IPS DF 6.9 (cell line): ENCODE measurements at regions not wholly inside any gene's neighbourhood (a gene's known extent, or its start where the extent isn't known, plus 50 kb on each side); places are given as distances from the start of the nearest gene placed in this dataset.

Experiments used
- DNase-seq: peaks from one replicate; pipeline ENCODE4 v3.0.0-alpha.2; 2013; ENCODE audit warnings: low read depth, low spot score
- H3K27ac ChIP-seq: one replicate; pipeline ENCODE4 v1.5.1; 2013; ENCODE audit warnings: low read length, control low read depth
- H3K27me3 ChIP-seq: 2 replicates; pipeline ENCODE4 v1.6.1; 2013; ENCODE audit warnings: mild to moderate bottlenecking, low read length; ENCODE audit not compliant: control insufficient read depth, insufficient read depth
- H3K36me3 ChIP-seq: 2 replicates; pipeline ENCODE4 v1.6.1; 2013; ENCODE audit warnings: low read length; ENCODE audit not compliant: control insufficient read depth, insufficient read depth
- H3K4me1 ChIP-seq: 2 replicates; pipeline ENCODE4 v1.6.1; 2013; ENCODE audit warnings: low read length; ENCODE audit not compliant: control insufficient read depth, insufficient read depth
- H3K4me3 ChIP-seq: 2 replicates; pipeline ENCODE4 v1.5.1; 2013; ENCODE audit warnings: mild to moderate bottlenecking, low read length
- H3K9me3 ChIP-seq: 2 replicates; pipeline ENCODE4 v1.6.1; 2013; ENCODE audit warnings: low read length, inconsistent platforms; ENCODE audit not compliant: control insufficient read depth, insufficient read depth
- WGBS: extraction: QIAGEN DNeasy Blood & Tissue Kit; methylation state at CpG from one replicate; pipeline ENCODE4 v1.1.7; 2013; ENCODE audit warnings: mixed read lengths, missing lambda C conversion rate; ENCODE audit not compliant: insufficient read length, insufficient coverage; 5-methylcytosine and 5-hydroxymethylcytosine counted together

DNA sequence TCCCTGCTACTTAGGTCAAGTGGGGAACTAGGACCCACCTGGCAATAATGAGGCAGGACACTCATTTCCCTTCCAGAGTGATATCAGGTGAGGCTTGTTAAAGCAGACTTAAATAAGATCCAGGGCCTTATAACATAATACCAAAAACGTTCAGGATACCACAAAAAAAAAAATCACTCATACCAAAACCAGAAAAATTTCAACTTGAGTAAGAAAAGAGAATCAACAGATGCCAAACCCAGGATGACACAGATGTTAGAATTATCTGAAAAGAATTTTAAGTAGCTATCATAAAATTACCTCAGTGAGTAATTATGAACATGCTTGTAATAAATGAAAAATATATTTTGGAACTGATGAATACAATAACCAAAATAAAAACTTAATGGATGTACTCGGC lies 255.6 kb upstream of the OSR1 start:
- H3K27ac ChIP-seq, result no peak overlapping the region

DNA sequence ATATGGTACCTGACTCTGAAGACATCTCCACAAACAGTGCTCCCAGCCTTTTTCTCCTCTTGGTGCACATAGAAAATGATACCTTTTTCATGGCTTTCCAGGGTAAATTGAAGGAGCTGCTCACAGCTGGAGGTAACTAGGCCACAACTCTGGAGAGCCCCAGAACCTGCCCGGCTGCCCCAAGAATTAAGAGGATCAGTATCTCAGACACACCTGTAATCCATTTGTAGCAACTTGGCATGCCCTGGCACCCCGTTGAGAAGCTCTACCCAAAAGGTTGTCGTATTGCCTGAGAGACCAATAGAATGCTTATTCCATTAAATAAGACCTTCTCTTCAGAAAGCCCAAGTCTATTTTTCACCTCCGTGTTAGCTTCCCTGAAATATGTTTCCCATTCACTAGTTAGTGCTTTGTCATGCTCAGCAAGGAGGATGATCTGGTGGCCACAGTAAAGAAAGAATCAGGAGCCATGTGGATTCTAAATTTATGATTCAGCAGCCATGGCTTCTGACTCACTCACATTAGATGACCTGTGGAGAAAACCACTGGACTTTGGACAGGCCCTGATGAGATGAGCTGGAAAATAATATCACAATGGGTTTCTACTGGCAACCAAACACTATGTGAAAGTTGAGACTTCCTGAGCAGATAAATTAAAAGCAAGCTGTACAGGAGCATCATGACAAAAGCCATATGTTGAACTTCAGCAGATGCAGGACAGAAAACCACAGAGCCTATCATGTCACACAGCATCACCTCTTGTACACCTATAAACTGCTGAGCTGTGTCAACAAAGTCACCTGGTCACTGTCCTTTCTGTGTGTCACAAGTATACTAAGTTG lies 253.3 kb upstream of the OSR1 start:
- no peaks in the 10 kb centered on the region for H3K27me3 ChIP-seq
- DNase-seq, result no peak
- no peaks in the 10 kb centered on the region for H3K36me3 ChIP-seq
- H3K27ac ChIP-seq, result no peak overlapping the region
- H3K4me1 ChIP-seq, result no peaks in the 10 kb centered on the region
- no CpG with 5 or more reads among the region's 4 CpGs for WGBS
- no peaks in the 10 kb centered on the region for H3K9me3 ChIP-seq
- H3K4me3 ChIP-seq, result no peak overlapping the region

More for the DNA sequence above, 255.6 kb upstream of the OSR1 start:
- Histone ChIP-seq H3K4me3 (no peak overlapping the region), H3K36me3 (no peaks in the 10 kb centered on the region), H3K27me3 (no peaks in the 10 kb centered on the region), H3K9me3 (no peaks in the 10 kb centered on the region), H3K4me1 (0 out of 2 replicates have a peak, but pooled peaks cover 2% of the 10 kb centered on the region)
- DNase-seq, result no peak
- no CpG with 5 or more reads among the region's 2 CpGs for WGBS

DNA sequence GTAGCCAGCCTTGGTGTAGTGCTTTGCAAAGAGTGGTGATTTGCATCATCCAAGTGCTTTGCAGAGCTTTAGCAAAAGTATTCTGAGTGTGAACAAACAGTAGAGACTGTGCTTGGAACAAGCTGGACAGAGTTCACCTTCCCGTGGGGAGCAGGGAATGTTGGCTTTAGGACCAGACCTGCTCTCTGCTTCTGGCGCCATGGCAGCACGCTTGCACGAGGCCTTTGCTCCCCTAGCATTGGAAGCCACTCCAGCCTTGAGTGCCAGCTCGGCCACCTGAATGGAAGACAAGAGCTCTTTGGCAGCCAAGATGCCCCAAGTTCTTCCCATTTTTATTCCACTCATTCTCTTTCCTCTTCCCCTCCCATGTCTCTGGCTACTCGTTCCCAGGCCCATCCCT lies 250.8 kb upstream of the OSR1 start:
- DNase-seq, result no peak
- no peaks in the 10 kb centered on the region for H3K9me3 ChIP-seq
- H3K4me3 ChIP-seq, result no peak overlapping the region
- H3K36me3 ChIP-seq, result no peaks in the 10 kb centered on the region
- no peaks in the 10 kb centered on the region for H3K27me3 ChIP-seq
- H3K4me1 ChIP-seq, result no peaks in the 10 kb centered on the region
- WGBS, result no CpG with 5 or more reads among the region's 6 CpGs
- no peak overlapping the region for H3K27ac ChIP-seq

DNA sequence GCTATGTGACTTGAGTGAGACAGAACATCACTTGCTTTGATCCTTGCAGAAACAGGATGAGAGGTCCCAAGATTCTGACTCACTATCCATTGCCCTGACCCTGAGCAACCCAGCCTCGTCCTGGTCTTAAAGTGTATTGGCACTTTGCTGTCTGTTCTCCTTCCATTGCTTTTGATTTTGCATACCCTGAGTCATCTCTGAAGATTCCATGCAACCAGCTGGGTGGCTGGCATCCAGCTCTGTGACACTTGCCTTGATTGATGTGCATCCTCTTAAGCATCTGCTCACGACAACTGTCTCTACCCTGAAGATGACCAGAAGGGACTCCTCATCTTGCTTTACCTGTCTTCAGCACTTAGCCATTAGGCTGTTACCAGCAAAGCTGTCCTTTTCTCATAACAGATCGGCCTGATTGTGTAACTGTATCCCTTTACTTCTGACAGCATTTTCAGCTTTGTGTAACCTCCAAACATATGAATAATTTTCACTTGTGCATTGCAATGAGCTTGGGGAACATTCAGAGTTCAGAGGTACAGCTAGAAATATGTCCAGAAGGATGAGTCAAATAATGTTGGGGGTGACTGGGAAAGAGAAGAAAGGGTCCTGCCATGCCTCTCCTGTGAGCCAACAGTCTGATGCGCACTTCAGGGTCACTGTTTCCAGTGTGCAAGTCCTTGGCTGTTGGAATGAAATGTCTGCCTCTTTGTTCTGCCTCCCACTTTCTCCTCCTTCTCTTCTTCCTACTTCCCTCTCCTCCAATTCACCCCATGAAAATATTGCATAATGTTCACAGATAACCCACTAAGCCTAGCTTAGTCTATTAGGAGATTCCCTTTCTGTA lies 249.7 kb upstream of the OSR1 start:
- Histone ChIP-seq H3K27ac (no peak overlapping the region), H3K9me3 (no peaks in the 10 kb centered on the region), H3K27me3 (no peaks in the 10 kb centered on the region), H3K36me3 (no peaks in the 10 kb centered on the region), H3K4me1 (no peaks in the 10 kb centered on the region), H3K4me3 (no peak overlapping the region)
- no CpG with 5 or more reads among the region's 4 CpGs for WGBS
- DNase-seq, result no peak

DNA sequence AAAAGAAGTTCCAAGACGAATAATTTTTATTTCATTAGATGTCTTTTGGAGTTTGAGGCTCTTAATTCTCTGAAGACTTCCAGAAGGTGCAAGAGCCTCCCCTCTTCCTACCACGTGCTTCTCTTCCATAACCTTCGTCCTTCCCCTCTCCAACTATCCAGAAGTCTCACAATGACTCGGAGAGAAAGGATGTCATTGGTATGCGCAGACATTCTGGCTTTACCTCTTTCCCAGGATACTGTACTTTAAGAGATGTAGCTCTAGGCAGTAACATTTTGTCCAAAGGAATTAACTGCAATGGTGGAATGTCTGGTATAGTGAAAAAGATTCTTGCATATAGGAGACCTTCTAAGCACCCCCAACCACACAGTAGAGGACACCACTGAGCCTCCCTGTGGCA lies 249.0 kb upstream of the OSR1 start:
- Histone ChIP-seq H3K27ac (no peak overlapping the region), H3K4me1 (no peaks in the 10 kb centered on the region), H3K9me3 (no peaks in the 10 kb centered on the region), H3K36me3 (no peaks in the 10 kb centered on the region), H3K27me3 (no peaks in the 10 kb centered on the region), H3K4me3 (no peak overlapping the region)
- no peak for DNase-seq
- no CpG with 5 or more reads among the region's 5 CpGs for WGBS

DNA sequence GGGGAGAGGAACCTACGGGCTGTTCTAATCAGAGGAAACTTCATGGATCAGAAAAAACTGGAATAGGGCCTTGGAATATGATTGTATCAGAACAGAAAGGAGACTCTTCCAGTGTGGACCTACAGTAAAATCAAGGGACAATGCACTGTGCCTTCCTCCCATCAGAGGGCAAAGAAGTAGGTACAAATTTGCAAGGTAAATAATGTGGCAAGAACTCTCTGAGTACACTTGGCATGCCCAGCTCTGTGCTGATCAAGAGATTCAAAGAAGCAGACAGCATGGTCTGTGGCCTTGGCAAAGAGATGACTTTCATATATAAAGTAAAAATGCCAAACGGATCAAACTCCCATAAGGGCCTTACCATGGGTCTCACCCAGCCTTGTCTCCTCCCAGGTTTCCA lies 242.6 kb upstream of the OSR1 start:
- Histone ChIP-seq H3K36me3 (no peaks in the 10 kb centered on the region), H3K27ac (no peak overlapping the region), H3K4me3 (no peak overlapping the region), H3K4me1 (no peaks in the 10 kb centered on the region), H3K27me3 (no peaks in the 10 kb centered on the region), H3K9me3 (no peaks in the 10 kb centered on the region)
- no peak for DNase-seq
- no CpG with 5 or more reads among the region's 2 CpGs for WGBS

DNA sequence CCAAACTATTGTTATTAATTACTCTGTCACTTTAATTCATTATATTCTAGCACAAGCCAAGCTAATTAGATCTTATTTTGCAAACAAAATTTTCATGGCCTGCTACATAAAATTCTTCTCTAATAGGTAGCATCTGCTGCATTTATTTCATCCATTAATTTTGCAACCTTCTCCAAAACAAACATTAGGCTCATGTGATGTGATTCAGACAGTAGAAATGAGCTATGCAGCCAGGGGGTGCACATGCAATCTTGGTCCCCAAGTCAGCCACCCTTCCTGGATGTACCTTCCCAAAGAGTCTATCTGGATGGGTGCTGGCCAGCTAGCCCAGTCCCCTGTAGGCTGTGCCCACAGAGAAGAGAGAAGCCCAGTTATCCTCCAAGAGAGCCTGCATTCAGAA lies 242.1 kb upstream of the OSR1 start:
- Histone ChIP-seq H3K27me3 (no peaks in the 10 kb centered on the region), H3K4me1 (no peaks in the 10 kb centered on the region), H3K27ac (no peak overlapping the region), H3K36me3 (no peaks in the 10 kb centered on the region), H3K9me3 (no peaks in the 10 kb centered on the region), H3K4me3 (no peak overlapping the region)
- DNase-seq, result no peak

DNA sequence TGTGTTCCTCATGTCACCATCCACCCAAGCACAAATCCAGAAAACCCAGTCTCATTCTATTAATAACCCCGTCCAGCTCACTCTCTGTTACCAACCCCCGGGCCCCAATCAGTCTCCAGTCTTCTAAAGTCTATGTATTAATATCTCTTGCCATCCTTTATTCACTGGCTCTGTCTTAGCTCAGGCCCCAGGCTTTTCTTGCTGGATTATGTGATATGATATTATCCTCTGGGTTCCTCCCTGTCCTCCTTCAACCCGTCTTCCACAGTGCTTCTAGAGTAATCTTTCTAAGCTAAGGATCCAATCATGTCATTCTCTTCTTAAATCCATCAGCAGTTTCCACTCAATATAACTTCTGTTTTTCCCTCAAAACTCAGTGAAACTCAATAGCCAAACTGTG lies 240.5 kb upstream of the OSR1 start:
- Histone ChIP-seq H3K27me3 (no peaks in the 10 kb centered on the region), H3K4me1 (no peaks in the 10 kb centered on the region), H3K27ac (no peak overlapping the region), H3K4me3 (no peak overlapping the region), H3K36me3 (no peaks in the 10 kb centered on the region), H3K9me3 (no peaks in the 10 kb centered on the region)
- no CpG with 5 or more reads among the region's 3 CpGs for WGBS
- DNase-seq, result no peak

DNA sequence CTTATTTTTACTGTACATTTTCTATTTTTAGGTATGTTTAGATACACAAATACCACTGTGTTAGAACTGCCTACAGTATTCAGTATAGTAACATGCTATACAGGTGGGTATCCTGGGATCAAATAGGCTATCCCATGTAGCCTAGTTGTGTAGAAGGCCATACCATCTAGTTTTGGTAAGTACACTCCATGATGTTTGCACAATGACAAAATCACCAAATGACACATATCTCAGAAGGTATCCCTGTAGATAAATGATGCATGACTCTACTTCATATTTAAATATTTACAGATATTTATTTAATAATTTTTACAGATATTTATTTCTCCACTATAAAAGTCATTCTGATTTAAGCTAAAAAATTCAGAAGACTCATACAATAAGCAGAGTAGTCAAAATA lies 233.8 kb upstream of the OSR1 start:
- Histone ChIP-seq H3K27ac (no peak overlapping the region), H3K27me3 (no peaks in the 10 kb centered on the region), H3K36me3 (no peaks in the 10 kb centered on the region), H3K4me1 (no peaks in the 10 kb centered on the region), H3K9me3 (no peaks in the 10 kb centered on the region), H3K4me3 (no peak overlapping the region)
- DNase-seq, result no peak

DNA sequence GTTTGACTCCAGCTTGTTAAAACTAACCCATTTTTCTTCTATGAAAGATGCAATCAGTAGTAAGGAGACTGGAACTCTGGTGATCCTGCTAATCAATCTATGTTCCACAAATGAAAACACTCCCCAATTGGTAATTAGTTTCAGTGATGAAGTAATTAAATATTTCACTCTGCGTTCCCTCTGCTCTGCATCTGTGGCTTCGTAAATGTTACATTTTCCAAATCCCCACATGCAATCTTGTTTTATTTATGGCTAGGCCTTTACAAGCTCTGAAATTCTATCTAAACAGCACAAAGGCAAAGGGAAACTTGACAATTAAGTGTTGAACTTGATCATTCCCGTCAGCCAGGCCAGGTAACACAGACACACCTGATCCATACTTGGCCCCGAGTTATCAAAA lies 231.4 kb upstream of the OSR1 start:
- Histone ChIP-seq H3K27ac (no peak overlapping the region), H3K4me1 (no peaks in the 10 kb centered on the region), H3K9me3 (no peaks in the 10 kb centered on the region), H3K27me3 (no peaks in the 10 kb centered on the region), H3K36me3 (no peaks in the 10 kb centered on the region), H3K4me3 (no peak overlapping the region)
- no peak for DNase-seq
- no CpG with 5 or more reads among the region's 4 CpGs for WGBS
